ENCODE measurements at regions not wholly inside any gene's neighbourhood (a gene's known extent, or its start where the extent isn't known, plus 50 kb on each side); places are given as distances from the start of the nearest gene placed in this dataset.
A peak's percentile ranks its signal among the peaks of the same experiment; 100 is the strongest.

- no peaks in the 10 kb centered on the region for H3K36me3 ChIP-seq (ENCODE audit: control insufficient read depth, insufficient read depth, low read length)
- no peak overlapping the region for H3K27ac ChIP-seq (ENCODE audit: low read length)
- no peaks in the 10 kb centered on the region for H3K4me1 ChIP-seq (ENCODE audit: control insufficient read depth, insufficient read depth, low read length)
- no peaks in the 10 kb centered on the region for H3K9me3 ChIP-seq (ENCODE audit: control insufficient read depth, low read depth, low read length)
- no peak for DNase-seq
- no peaks in the 10 kb centered on the region for H3K27me3 ChIP-seq (ENCODE audit: control insufficient read depth, insufficient read depth, low read length)
- WGBS (ENCODE audit: insufficient coverage, low lambda C conversion rate): no CpG with 5 or more reads among the region's 3 CpGs
- H3K4me3 ChIP-seq (ENCODE audit: low read length): no peak overlapping the region
Measured at GRCh38 chr4:98794565-98795205, 134.2 kb downstream of the EIF4E start.

- no peak overlapping the region for H3K4me3 ChIP-seq (ENCODE audit: low read length)
- no peaks in the 10 kb centered on the region for H3K36me3 ChIP-seq (ENCODE audit: control insufficient read depth, insufficient read depth, low read length)
- H3K4me1 ChIP-seq (ENCODE audit: control insufficient read depth, insufficient read depth, low read length): no peaks in the 10 kb centered on the region
- no peak overlapping the region for H3K27ac ChIP-seq (ENCODE audit: low read length)
- 100% methylated on average over 2 of the region's 3 CpGs for WGBS (ENCODE audit: insufficient coverage, low lambda C conversion rate)
- DNase-seq: no peak
- no peaks in the 10 kb centered on the region for H3K9me3 ChIP-seq (ENCODE audit: control insufficient read depth, low read depth, low read length)
- no peaks in the 10 kb centered on the region for H3K27me3 ChIP-seq (ENCODE audit: control insufficient read depth, insufficient read depth, low read length)
Measured at GRCh38 chr4:98793658-98794057, 135.2 kb upstream of the TSPAN5 start.

GRCh38 chr4:98786866-98787265 is 128.5 kb upstream of the TSPAN5 start:
- peak in 1 of 2 donors; percentile 18 for DNase-seq
- Histone ChIP-seq H3K4me3 (ENCODE audit: low read length) (no peak overlapping the region), H3K4me1 (ENCODE audit: control insufficient read depth, insufficient read depth, low read length) (peaks cover 20% of the 10 kb centered on the region), H3K27me3 (ENCODE audit: control insufficient read depth, insufficient read depth, low read length) (no peaks in the 10 kb centered on the region), H3K9me3 (ENCODE audit: control insufficient read depth, low read depth, low read length) (no peaks in the 10 kb centered on the region), H3K27ac (ENCODE audit: low read length) (no peak overlapping the region), H3K36me3 (ENCODE audit: control insufficient read depth, insufficient read depth, low read length) (no peaks in the 10 kb centered on the region)
- 76% methylated on average over 3 of the region's 6 CpGs for WGBS (ENCODE audit: insufficient coverage, low lambda C conversion rate)

GRCh38 chr4:98784947-98785706 is 126.7 kb upstream of the TSPAN5 start:
- H3K4me1 ChIP-seq (ENCODE audit: control insufficient read depth, insufficient read depth, low read length): peaks cover 25% of the 10 kb centered on the region
- DNase-seq: peak; percentile 71 to 91
- H3K27me3 ChIP-seq (ENCODE audit: control insufficient read depth, insufficient read depth, low read length): no peaks in the 10 kb centered on the region
- no peaks in the 10 kb centered on the region for H3K36me3 ChIP-seq (ENCODE audit: control insufficient read depth, insufficient read depth, low read length)
- H3K9me3 ChIP-seq (ENCODE audit: control insufficient read depth, low read depth, low read length): no peaks in the 10 kb centered on the region
- WGBS (ENCODE audit: insufficient coverage, low lambda C conversion rate): no CpG with 5 or more reads among the region's 4 CpGs
- H3K4me3 ChIP-seq (ENCODE audit: low read length): no peak overlapping the region
- H3K27ac ChIP-seq (ENCODE audit: low read length): peak overlapping the region; percentile 79

- Histone ChIP-seq H3K9me3 (ENCODE audit: control insufficient read depth, low read depth, low read length) (no peaks in the 10 kb centered on the region), H3K4me3 (ENCODE audit: low read length) (no peak overlapping the region), H3K4me1 (ENCODE audit: control insufficient read depth, insufficient read depth, low read length) (peaks cover 39% of the 10 kb centered on the region), H3K36me3 (ENCODE audit: control insufficient read depth, insufficient read depth, low read length) (no peaks in the 10 kb centered on the region), H3K27me3 (ENCODE audit: control insufficient read depth, insufficient read depth, low read length) (no peaks in the 10 kb centered on the region), H3K27ac (ENCODE audit: low read length) (no peak overlapping the region)
- WGBS (ENCODE audit: insufficient coverage, low lambda C conversion rate): 67% methylated on average over 1 of the region's 5 CpGs
- no peak for DNase-seq
Measured at GRCh38 chr4:98781641-98782357, 123.4 kb upstream of the TSPAN5 start.

- Histone ChIP-seq H3K4me3 (ENCODE audit: low read length) (no peak overlapping the region), H3K4me1 (ENCODE audit: control insufficient read depth, insufficient read depth, low read length) (peaks cover 36% of the 10 kb centered on the region), H3K9me3 (ENCODE audit: control insufficient read depth, low read depth, low read length) (no peaks in the 10 kb centered on the region), H3K27ac (ENCODE audit: low read length) (no peak overlapping the region), H3K27me3 (ENCODE audit: control insufficient read depth, insufficient read depth, low read length) (no peaks in the 10 kb centered on the region), H3K36me3 (ENCODE audit: control insufficient read depth, insufficient read depth, low read length) (no peaks in the 10 kb centered on the region)
- no peak for DNase-seq
- WGBS (ENCODE audit: insufficient coverage, low lambda C conversion rate): no CpG with 5 or more reads among the region's 3 CpGs
Measured at GRCh38 chr4:98780926-98781325, 122.5 kb upstream of the TSPAN5 start.

GRCh38 chr4:98779088-98779487 is 120.7 kb upstream of the TSPAN5 start:
- Histone ChIP-seq H3K27me3 (ENCODE audit: control insufficient read depth, insufficient read depth, low read length) (no peaks in the 10 kb centered on the region), H3K27ac (ENCODE audit: low read length) (no peak overlapping the region), H3K9me3 (ENCODE audit: control insufficient read depth, low read depth, low read length) (no peaks in the 10 kb centered on the region), H3K36me3 (ENCODE audit: control insufficient read depth, insufficient read depth, low read length) (no peaks in the 10 kb centered on the region), H3K4me1 (ENCODE audit: control insufficient read depth, insufficient read depth, low read length) (peaks cover 24% of the 10 kb centered on the region), H3K4me3 (ENCODE audit: low read length) (no peak overlapping the region)
- 52% methylated on average over 3 of the region's 3 CpGs for WGBS (ENCODE audit: insufficient coverage, low lambda C conversion rate)
- no peak for DNase-seq

- Histone ChIP-seq H3K4me3 (ENCODE audit: low read length) (no peak overlapping the region), H3K4me1 (ENCODE audit: control insufficient read depth, insufficient read depth, low read length) (peaks cover 19% of the 10 kb centered on the region), H3K27ac (ENCODE audit: low read length) (peak overlapping the region; percentile 10), H3K9me3 (ENCODE audit: control insufficient read depth, low read depth, low read length) (no peaks in the 10 kb centered on the region), H3K36me3 (ENCODE audit: control insufficient read depth, insufficient read depth, low read length) (no peaks in the 10 kb centered on the region), H3K27me3 (ENCODE audit: control insufficient read depth, insufficient read depth, low read length) (no peaks in the 10 kb centered on the region)
- peak; percentile 72 to 82 for DNase-seq
- WGBS (ENCODE audit: insufficient coverage, low lambda C conversion rate): no CpG with 5 or more reads among the region's 4 CpGs
Measured at GRCh38 chr4:98778206-98778605, 119.8 kb upstream of the TSPAN5 start.

GRCh38 chr4:98775672-98776071 is 117.3 kb upstream of the TSPAN5 start:
- DNase-seq: no peak
- no peak overlapping the region for H3K27ac ChIP-seq (ENCODE audit: low read length)
- no peaks in the 10 kb centered on the region for H3K9me3 ChIP-seq (ENCODE audit: control insufficient read depth, low read depth, low read length)
- WGBS (ENCODE audit: insufficient coverage, low lambda C conversion rate): 100% methylated on average over 1 of the region's 2 CpGs
- no peak overlapping the region for H3K4me3 ChIP-seq (ENCODE audit: low read length)
- H3K27me3 ChIP-seq (ENCODE audit: control insufficient read depth, insufficient read depth, low read length): no peaks in the 10 kb centered on the region
- no peaks in the 10 kb centered on the region for H3K36me3 ChIP-seq (ENCODE audit: control insufficient read depth, insufficient read depth, low read length)
- H3K4me1 ChIP-seq (ENCODE audit: control insufficient read depth, insufficient read depth, low read length): peaks cover 25% of the 10 kb centered on the region

GRCh38 chr4:98773638-98774037 is 115.2 kb upstream of the TSPAN5 start:
- H3K36me3 ChIP-seq (ENCODE audit: control insufficient read depth, insufficient read depth, low read length): no peaks in the 10 kb centered on the region
- H3K4me3 ChIP-seq (ENCODE audit: low read length): no peak overlapping the region
- peaks cover 8% of the 10 kb centered on the region for H3K4me1 ChIP-seq (ENCODE audit: control insufficient read depth, insufficient read depth, low read length)
- H3K9me3 ChIP-seq (ENCODE audit: control insufficient read depth, low read depth, low read length): no peaks in the 10 kb centered on the region
- no peak for DNase-seq
- WGBS (ENCODE audit: insufficient coverage, low lambda C conversion rate): no CpG with 5 or more reads among the region's 4 CpGs
- H3K27me3 ChIP-seq (ENCODE audit: control insufficient read depth, insufficient read depth, low read length): no peaks in the 10 kb centered on the region
- no peak overlapping the region for H3K27ac ChIP-seq (ENCODE audit: low read length)

Measured in large intestine (tissue), 3 donors.